ENCODE measurements at regions not wholly inside any gene's neighbourhood (a gene's known extent, or its start where the extent isn't known, plus 50 kb on each side); places are given as distances from the start of the nearest gene placed in this dataset.

GRCh38 chr10:117425974-117426566 is 50.8 kb upstream of the PDZD8 start:
- H3K9me3 Mint-ChIP-seq (ENCODE audit: low read depth), result no peaks in the 10 kb centered on the region
- no peak for DNase-seq (ENCODE audit: low spot score, unreplicated experiment)
- H3K27ac Mint-ChIP-seq, result no peak overlapping the region
- H3K4me3 Mint-ChIP-seq (ENCODE audit: low read depth), result no peak overlapping the region
- H3K27me3 Mint-ChIP-seq, result no peaks in the 10 kb centered on the region
- no peak for TF ChIP-seq CTCF (IDR thresholded peaks at IDR 0.05; ENCODE audit: unreplicated experiment)
- H3K36me3 Mint-ChIP-seq (ENCODE audit: insufficient read depth), result no peaks in the 10 kb centered on the region
- H3K4me1 Mint-ChIP-seq (ENCODE audit: low read depth), result peaks cover 16% of the 10 kb centered on the region

GRCh38 chr10:117424883-117425649 is 49.8 kb upstream of the PDZD8 start:
- Mint-ChIP-seq H3K27ac (no peak overlapping the region), H3K27me3 (no peaks in the 10 kb centered on the region), H3K4me1 (ENCODE audit: low read depth) (peaks cover 16% of the 10 kb centered on the region), H3K9me3 (ENCODE audit: low read depth) (no peaks in the 10 kb centered on the region), H3K4me3 (ENCODE audit: low read depth) (no peak overlapping the region), H3K36me3 (ENCODE audit: insufficient read depth) (no peaks in the 10 kb centered on the region)
- no peak for DNase-seq (ENCODE audit: low spot score, unreplicated experiment)
- TF ChIP-seq CTCF (IDR thresholded peaks at IDR 0.05; ENCODE audit: unreplicated experiment), result no peak

Measured in progenitor cell of endocrine pancreas (in vitro differentiated cells).